GM12873 (cell line): ENCODE measurements at regions not wholly inside any gene's neighbourhood (a gene's known extent, or its start where the extent isn't known, plus 50 kb on each side); places are given as distances from the start of the nearest gene placed in this dataset.

ENCODE experiments used
- TF ChIP-seq, protein P1 (sequence below): IDR thresholded peaks from 2 replicates; pipeline ENCODE4 v1.5.1; 2012; ENCODE audit warnings: low read depth, mild to moderate bottlenecking, moderate library complexity, low read length, control low read depth; ENCODE audit not compliant: insufficient read depth; ENCODE audit errors: missing control alignments

DNA sequence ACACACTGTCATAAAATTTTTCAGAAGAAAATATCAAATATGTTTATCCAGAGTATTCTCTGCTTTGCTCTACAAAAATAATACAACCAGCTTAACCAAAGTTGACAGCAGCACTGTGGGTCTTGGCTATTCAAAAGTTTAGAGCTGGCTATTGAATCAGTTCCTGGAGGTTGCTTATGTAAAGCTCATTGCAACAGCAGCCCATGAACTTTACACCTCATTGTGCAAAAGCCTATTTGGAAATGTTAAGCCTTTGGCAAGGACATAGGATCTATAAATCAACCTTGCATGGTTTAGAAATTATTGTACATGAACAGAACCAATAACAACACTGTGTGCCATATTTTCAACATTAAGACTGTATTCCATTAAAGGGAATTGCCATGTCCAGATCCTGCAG lies 714.9 kb downstream of the ADGRL2 start:
- TF ChIP-seq, protein P1, sequence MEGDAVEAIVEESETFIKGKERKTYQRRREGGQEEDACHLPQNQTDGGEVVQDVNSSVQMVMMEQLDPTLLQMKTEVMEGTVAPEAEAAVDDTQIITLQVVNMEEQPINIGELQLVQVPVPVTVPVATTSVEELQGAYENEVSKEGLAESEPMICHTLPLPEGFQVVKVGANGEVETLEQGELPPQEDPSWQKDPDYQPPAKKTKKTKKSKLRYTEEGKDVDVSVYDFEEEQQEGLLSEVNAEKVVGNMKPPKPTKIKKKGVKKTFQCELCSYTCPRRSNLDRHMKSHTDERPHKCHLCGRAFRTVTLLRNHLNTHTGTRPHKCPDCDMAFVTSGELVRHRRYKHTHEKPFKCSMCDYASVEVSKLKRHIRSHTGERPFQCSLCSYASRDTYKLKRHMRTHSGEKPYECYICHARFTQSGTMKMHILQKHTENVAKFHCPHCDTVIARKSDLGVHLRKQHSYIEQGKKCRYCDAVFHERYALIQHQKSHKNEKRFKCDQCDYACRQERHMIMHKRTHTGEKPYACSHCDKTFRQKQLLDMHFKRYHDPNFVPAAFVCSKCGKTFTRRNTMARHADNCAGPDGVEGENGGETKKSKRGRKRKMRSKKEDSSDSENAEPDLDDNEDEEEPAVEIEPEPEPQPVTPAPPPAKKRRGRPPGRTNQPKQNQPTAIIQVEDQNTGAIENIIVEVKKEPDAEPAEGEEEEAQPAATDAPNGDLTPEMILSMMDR = no peak

DNA sequence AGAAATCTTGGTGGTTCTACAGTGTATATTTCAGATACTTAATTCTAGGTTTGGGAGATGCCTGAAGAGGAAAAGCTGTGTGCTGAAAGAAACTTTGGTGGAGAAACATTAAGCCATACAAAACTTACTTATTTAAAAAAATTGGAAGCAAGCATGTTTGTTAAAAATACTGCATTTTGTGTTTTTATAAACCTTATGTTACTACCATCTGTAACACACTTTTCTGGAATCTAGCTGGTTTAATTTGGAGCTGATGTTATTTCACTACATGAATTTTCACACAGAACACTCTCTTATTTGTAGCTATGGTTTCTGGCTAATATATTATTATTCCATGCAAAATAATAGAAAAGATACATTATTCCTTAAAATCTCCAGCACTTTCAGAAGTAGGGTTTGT lies 710.7 kb downstream of the ADGRL2 start:
- TF ChIP-seq, protein P1 = no peak

DNA sequence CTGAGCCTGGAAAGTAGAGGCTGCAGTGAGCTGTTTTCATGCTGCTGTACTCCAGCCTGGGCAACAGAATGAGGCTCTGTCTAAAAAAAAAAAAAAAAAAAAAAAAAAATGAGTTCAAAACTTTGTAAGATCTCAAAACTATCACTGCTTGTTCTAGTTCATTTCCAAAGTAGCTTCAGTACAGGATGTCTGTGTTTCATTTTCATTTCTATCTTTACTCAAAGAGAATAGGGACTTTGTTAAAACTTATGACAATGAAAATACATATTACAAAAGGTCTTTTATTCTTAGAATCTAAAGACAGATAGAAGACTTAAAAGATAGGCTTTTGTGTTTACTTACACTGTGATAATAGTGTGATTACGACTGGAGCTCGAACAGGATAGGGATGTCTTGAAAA lies 709.7 kb downstream of the ADGRL2 start:
- TF ChIP-seq, protein P1 = no peak

DNA sequence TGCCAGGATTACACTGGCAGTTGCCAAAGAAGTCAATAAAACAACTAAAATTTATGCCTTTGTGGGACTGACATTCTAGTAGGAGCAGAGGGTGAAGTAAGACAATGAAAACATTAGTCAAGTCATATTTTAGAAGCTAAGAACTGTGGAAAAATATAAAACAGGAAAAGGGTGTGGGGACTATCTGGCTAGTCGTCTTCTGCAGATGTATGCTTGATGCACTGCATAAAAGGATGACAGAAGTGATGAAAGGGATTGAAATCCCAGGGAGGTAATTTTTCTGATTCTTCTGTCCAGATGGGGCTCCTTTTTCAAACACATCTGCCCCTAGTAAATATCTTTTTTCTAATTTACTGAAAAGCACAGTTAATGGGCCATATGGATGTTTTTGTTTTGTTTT lies 706.3 kb downstream of the ADGRL2 start:
- TF ChIP-seq, protein P1 = no peak

DNA sequence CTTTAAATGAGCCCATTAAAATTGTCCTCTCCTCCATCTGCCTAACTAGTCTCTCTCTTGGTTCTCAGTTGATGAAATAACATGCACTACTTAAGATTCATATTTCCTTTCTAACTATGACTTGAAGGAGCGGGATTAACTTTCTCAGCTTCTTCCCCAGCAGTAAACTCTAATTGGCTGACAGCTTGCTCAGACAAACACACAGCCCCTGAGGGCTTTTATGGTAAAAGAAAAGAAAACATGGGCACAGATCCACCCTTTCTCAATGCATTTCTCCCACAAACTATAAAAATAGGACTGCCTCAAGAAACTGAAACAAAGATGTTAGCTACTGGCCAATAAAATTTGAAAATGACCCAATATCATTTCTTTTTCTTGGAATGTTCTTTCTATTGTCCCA lies 703.1 kb downstream of the ADGRL2 start:
- TF ChIP-seq, protein P1 = no peak

DNA sequence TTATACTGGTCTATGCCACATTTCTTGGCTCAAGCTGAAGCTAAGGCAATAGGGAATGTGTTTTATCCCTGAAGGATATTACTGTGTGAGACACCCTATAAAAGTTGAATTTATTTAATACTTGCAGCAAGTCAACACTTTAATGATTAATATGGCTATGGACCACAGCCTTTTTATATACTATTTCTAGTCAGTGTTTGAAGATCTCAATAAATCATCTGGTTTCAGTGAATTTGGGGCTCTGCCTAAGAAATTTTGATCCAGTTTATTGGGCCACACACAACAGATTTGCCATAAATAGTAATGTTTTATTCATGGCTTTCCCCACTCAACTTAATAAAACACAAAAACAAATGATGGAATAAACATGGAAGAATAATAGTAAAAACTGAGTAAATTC lies 698.3 kb downstream of the ADGRL2 start:
- TF ChIP-seq, protein P1 = no peak

DNA sequence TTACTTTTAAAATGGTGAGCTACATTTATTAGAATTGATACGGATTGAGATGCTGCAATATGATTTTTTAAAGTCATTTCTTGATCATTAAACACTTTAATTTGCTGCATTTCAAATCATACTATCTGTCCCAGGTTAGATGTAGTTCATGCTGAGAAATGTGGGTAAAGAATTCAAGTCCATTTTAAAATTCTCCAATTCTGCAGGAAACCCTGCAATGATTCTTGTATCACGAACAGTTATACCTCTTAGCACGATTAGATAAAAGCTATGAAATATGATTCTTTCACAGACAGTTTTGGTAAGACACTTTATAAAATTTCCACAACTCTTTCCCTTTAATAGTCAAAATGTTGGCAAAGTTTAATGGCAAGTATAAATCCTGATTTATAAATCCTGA lies 693.4 kb downstream of the ADGRL2 start:
- TF ChIP-seq, protein P1 = no peak
